Colonic mucosa (tissue), 4 donors: ENCODE measurements at regions not wholly inside any gene's neighbourhood (a gene's known extent, or its start where the extent isn't known, plus 50 kb on each side); places are given as distances from the start of the nearest gene placed in this dataset.

Experiments
- DNase-seq: peaks from one replicate; pipeline ENCODE4 v3.0.0-alpha.2; 2020
- H3K27ac ChIP-seq: fragments of 200-600 bp; one replicate; pipeline ENCODE4 v1.8.0; 2021
- H3K27me3 ChIP-seq: fragments of 200-600 bp; one replicate; pipeline ENCODE4 v1.8.0; 2021
- H3K36me3 ChIP-seq: fragments of 200-600 bp; one replicate; pipeline ENCODE4 v1.8.0; 2021
- H3K4me1 ChIP-seq: fragments of 200-600 bp; one replicate; pipeline ENCODE4 v1.8.0; 2021; ENCODE audit warnings: mild to moderate bottlenecking
- H3K4me3 ChIP-seq: fragments of 200-600 bp; one replicate; pipeline ENCODE4 v1.8.0; 2021
- H3K9ac ChIP-seq, 2 donors: one replicate each; pipeline ENCODE4 v1.7.0; 2013; ENCODE audit warnings: control low read depth in 2 of 2, low read depth in 2 of 2, low read length in 2 of 2
- H3K9me3 ChIP-seq: fragments of 200-600 bp; one replicate; pipeline ENCODE4 v1.8.0; 2021
- CTCF ChIP-seq: fragments of 200-600 bp; IDR thresholded peaks from one replicate; pipeline ENCODE4 v1.8.0; 2022; ENCODE audit warnings: antibody characterized with exemption, mild to moderate bottlenecking
- intact Hi-C: fragments of 100-400 bp; cut with DNase I; formaldehyde crosslinking; loops from one replicate; pipeline ENCODE4 v1.14.1; 2022
- donor health status: healthy.
- donor health status: DM: no; HTN: no; CAD: no.
- donor health status: DM: no; HTN: no; CAD: no.

- Histone ChIP-seq H3K27ac (no peak overlapping the region), H3K9ac (no peak overlapping the region), H3K9me3 (no peaks in the 10 kb centered on the region), H3K36me3 (no peaks in the 10 kb centered on the region), H3K27me3 (no peaks in the 10 kb centered on the region), H3K4me1 (no peaks in the 10 kb centered on the region), H3K4me3 (no peak overlapping the region)
- TF ChIP-seq CTCF = no peak
- intact Hi-C loops = no loop called here
- DNase-seq = no peak
Measured at GRCh38 chr16:59126486-59126885, 392.4 kb upstream of the GOT2 start.

- Histone ChIP-seq H3K4me1 (no peaks in the 10 kb centered on the region), H3K27ac (no peak overlapping the region), H3K9me3 (no peaks in the 10 kb centered on the region), H3K9ac (no peak overlapping the region), H3K27me3 (no peaks in the 10 kb centered on the region), H3K4me3 (no peak overlapping the region), H3K36me3 (no peaks in the 10 kb centered on the region)
- TF ChIP-seq CTCF = no peak
- intact Hi-C loops = no loop called here
- no peak for DNase-seq
Measured at GRCh38 chr16:59124056-59124455, 389.9 kb upstream of the GOT2 start.

GRCh38 chr16:59123479-59123878 lies 389.4 kb upstream of the GOT2 start:
- no peaks in the 10 kb centered on the region for H3K36me3 ChIP-seq
- no peaks in the 10 kb centered on the region for H3K27me3 ChIP-seq
- TF ChIP-seq CTCF = no peak
- H3K27ac ChIP-seq = no peak overlapping the region
- no peak overlapping the region for H3K9ac ChIP-seq
- no peak for DNase-seq
- H3K4me1 ChIP-seq = no peaks in the 10 kb centered on the region
- intact Hi-C loops = no loop called here
- no peaks in the 10 kb centered on the region for H3K9me3 ChIP-seq
- H3K4me3 ChIP-seq = no peak overlapping the region

- no peak for DNase-seq
- TF ChIP-seq CTCF = no peak
- no peaks in the 10 kb centered on the region for H3K27me3 ChIP-seq
- no peak overlapping the region for H3K27ac ChIP-seq
- H3K4me1 ChIP-seq = no peaks in the 10 kb centered on the region
- no peaks in the 10 kb centered on the region for H3K36me3 ChIP-seq
- no peaks in the 10 kb centered on the region for H3K9me3 ChIP-seq
- intact Hi-C loops = no loop called here
- no peak overlapping the region for H3K9ac ChIP-seq
- no peak overlapping the region for H3K4me3 ChIP-seq
Measured at GRCh38 chr16:59122262-59122537, 388.1 kb upstream of the GOT2 start.

GRCh38 chr16:59121411-59122261 lies 387.5 kb upstream of the GOT2 start:
- DNase-seq = no peak
- no peaks in the 10 kb centered on the region for H3K27me3 ChIP-seq
- no peaks in the 10 kb centered on the region for H3K36me3 ChIP-seq
- TF ChIP-seq CTCF = no peak
- H3K9me3 ChIP-seq = no peaks in the 10 kb centered on the region
- intact Hi-C loops = no loop called here
- H3K4me1 ChIP-seq = no peaks in the 10 kb centered on the region
- H3K9ac ChIP-seq = no peak overlapping the region
- H3K27ac ChIP-seq = no peak overlapping the region
- no peak overlapping the region for H3K4me3 ChIP-seq
